ENCODE measurements at regions not wholly inside any gene's neighbourhood (a gene's known extent, or its start where the extent isn't known, plus 50 kb on each side); places are given as distances from the start of the nearest gene placed in this dataset.

- intact Hi-C loops (cut with DNase I; ENCODE audit: low total_unique reads): no loop called here
- no peak overlapping the region for H3K4me3 ChIP-seq
Observed at GRCh38 chr20:48326434-48326691, 501.4 kb downstream of the PREX1 start.

DNA sequence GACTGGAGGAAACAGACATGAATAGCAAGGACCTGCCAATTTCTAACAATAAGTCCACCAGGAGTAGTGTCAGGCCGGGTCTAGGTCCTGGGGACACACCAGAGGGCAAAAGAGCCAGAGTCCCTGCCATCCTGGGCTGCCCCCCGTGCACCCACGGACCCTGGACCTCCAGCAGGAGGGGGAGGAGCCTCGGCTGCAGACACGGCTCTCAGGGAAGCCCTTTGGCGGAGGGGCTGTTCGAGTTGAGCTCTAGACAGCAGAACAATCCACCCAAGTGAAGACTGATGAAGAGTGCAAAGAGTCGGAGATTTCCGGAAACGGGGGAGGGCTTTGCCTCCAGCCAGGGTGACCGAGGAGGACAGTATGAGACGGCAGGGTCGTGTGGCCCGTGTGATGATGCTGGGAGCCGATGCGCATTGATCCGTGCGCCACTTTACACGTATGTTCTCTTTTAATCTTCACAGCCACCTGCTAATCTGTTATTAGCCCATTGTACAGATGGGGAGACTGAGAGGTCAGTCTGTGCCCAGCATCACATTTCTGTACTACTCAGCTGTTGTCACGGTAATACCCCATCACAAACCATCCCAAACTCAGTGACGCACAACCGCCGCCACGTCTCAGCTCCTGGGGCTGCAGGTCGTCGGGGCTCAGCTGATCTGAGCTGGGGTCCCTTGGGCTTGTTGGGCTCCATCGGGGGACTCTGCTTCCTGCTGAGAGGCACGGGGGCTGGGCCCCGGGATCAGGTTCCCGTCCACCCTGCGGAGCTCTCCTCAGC lies 502.0 kb downstream of the PREX1 start:
- Histone ChIP-seq H3K27me3 (peaks cover 0 to 20% of the 10 kb centered on the region in 2 donors), H3K4me1 (peaks cover 0 to 6% (median 0%) of the 10 kb centered on the region in 4 donors), H3K4me3 (no peak overlapping the region), H3K9me3 (no peaks in the 10 kb centered on the region), H3K36me3 (no peaks in the 10 kb centered on the region), H3K27ac (no peak overlapping the region)
- intact Hi-C loops (cut with DNase I; ENCODE audit: low total_unique reads): no loop called here
- TF ChIP-seq CTCF (IDR thresholded peaks at IDR 0.05): no peak
- no peak for DNase-seq

More at GRCh38 chr20:48326434-48326691, 501.4 kb downstream of the PREX1 start:
- no peaks in the 10 kb centered on the region for H3K9me3 ChIP-seq
- DNase-seq: no peak
- H3K27me3 ChIP-seq: peaks cover 0 to 20% of the 10 kb centered on the region in 2 donors
- H3K4me1 ChIP-seq: peaks cover 0 to 6% (median 0%) of the 10 kb centered on the region in 4 donors
- H3K36me3 ChIP-seq: no peaks in the 10 kb centered on the region
- no peak for TF ChIP-seq CTCF (IDR thresholded peaks at IDR 0.05)
- H3K27ac ChIP-seq: no peak overlapping the region

- intact Hi-C loops (cut with DNase I; ENCODE audit: low total_unique reads): no loop called here
- H3K36me3 ChIP-seq: no peaks in the 10 kb centered on the region
- H3K4me1 ChIP-seq: peaks cover 0 to 6% (median 0%) of the 10 kb centered on the region in 4 donors
- H3K9me3 ChIP-seq: no peaks in the 10 kb centered on the region
- H3K27me3 ChIP-seq: peaks cover 0 to 24% of the 10 kb centered on the region in 2 donors
- no peak overlapping the region for H3K4me3 ChIP-seq
- no peak for TF ChIP-seq CTCF (IDR thresholded peaks at IDR 0.05)
- no peak overlapping the region for H3K27ac ChIP-seq
- DNase-seq: no peak
Observed at GRCh38 chr20:48324744-48325143, 503.1 kb downstream of the PREX1 start.

GRCh38 chr20:48321271-48321670 lies 506.5 kb downstream of the PREX1 start:
- H3K27me3 ChIP-seq: peaks cover 0 to 13% of the 10 kb centered on the region in 2 donors
- no peak overlapping the region for H3K27ac ChIP-seq
- H3K36me3 ChIP-seq: no peaks in the 10 kb centered on the region
- H3K4me3 ChIP-seq: no peak overlapping the region
- intact Hi-C loops (cut with DNase I; ENCODE audit: low total_unique reads): no loop called here
- TF ChIP-seq CTCF (IDR thresholded peaks at IDR 0.05): no peak
- no peaks in the 10 kb centered on the region for H3K9me3 ChIP-seq
- no peak for DNase-seq
- peaks cover 0 to under 1% (median 0%) of the 10 kb centered on the region in 4 donors for H3K4me1 ChIP-seq

- no peak overlapping the region for H3K4me3 ChIP-seq
- H3K4me1 ChIP-seq: no peaks in the 10 kb centered on the region
- H3K27me3 ChIP-seq: peaks cover 0 to 7% of the 10 kb centered on the region in 2 donors
- DNase-seq: no peak
- no peaks in the 10 kb centered on the region for H3K36me3 ChIP-seq
- no peak for TF ChIP-seq CTCF (IDR thresholded peaks at IDR 0.05)
- intact Hi-C loops (cut with DNase I; ENCODE audit: low total_unique reads): no loop called here
- no peaks in the 10 kb centered on the region for H3K9me3 ChIP-seq
- no peak overlapping the region for H3K27ac ChIP-seq
Observed at GRCh38 chr20:48319943-48320584, 507.7 kb downstream of the PREX1 start.
